PC-9 (cell line): ENCODE measurements at regions not wholly inside any gene's neighbourhood (a gene's known extent, or its start where the extent isn't known, plus 50 kb on each side); places are given as distances from the start of the nearest gene placed in this dataset.
"Not testable (repeated sequence)": the region's sequence is repeated elsewhere in the genome, so short reads cannot be mapped to it uniquely, and the experiment has no call there.

Experiments used
- BruUV-seq: library from RNA; stranded (reverse); fragments of 400-500 nt; replicated peaks from 2 replicates; lab custom pipeline; 2021; lab: Mats Ljungman, UMichigan
- CTCF ChIA-PET: fragments of 300-600 bp; sonication (Branson Sonifier 250); formaldehyde crosslinking; loops from one replicate; lab custom pipeline; 2022; ENCODE audit warnings: antibody characterized with exemption; lab: Charles Lee
- POLR2A ChIA-PET: fragments of 300-600 bp; sonication (Branson Sonifier 250); formaldehyde crosslinking; loops from one replicate; lab custom pipeline; 2022; ENCODE audit warnings: antibody characterized with exemption; ENCODE audit not compliant: unreplicated experiment; lab: Charles Lee
- DNase-seq, 2 experiments: peaks; one replicate each; pipeline versions ENCODE4 v3.0.0 to v3.0.0-alpha.2; 2015 to 2022; ENCODE audit warnings: mixed read lengths in 1 of 2
- H2AFZ ChIP-seq: fragments of 200-600 bp; sonication (generic); 2 replicates; pipeline ENCODE4 v1.8.1; 2017; ENCODE audit warnings: antibody characterized with exemption
- H3F3A ChIP-seq: fragments of 200-600 bp; sonication (generic); 2 replicates; pipeline ENCODE4 v1.8.1; 2017; ENCODE audit warnings: antibody characterized with exemption, mild to moderate bottlenecking, low read depth; ENCODE audit not compliant: insufficient read depth
- H3K27ac ChIP-seq: fragments of 200-600 bp; sonication (generic); 2 replicates; pipeline ENCODE4 v1.6.1; 2016; ENCODE audit warnings: mixed run types
- H3K27me3 ChIP-seq: fragments of 200-600 bp; sonication (generic); 2 replicates; pipeline ENCODE4 v1.6.1; 2016; ENCODE audit warnings: low read depth, mixed run types; ENCODE audit not compliant: insufficient read depth
- H3K36me3 ChIP-seq: fragments of 200-600 bp; sonication (generic); 2 replicates; pipeline ENCODE4 v1.6.1; 2016; ENCODE audit warnings: low read depth, mixed run types
- H3K4me1 ChIP-seq: fragments of 200-600 bp; sonication (generic); replicated peaks from 2 replicates; pipeline ENCODE4 v1.6.1; 2016; ENCODE audit warnings: mixed run types; ENCODE audit not compliant: insufficient read depth
- H3K4me2 ChIP-seq: fragments of 200-600 bp; sonication (generic); 2 replicates; pipeline ENCODE4 v1.6.1; 2017; ENCODE audit warnings: mixed run types
- H3K4me3 ChIP-seq: fragments of 200-600 bp; sonication (generic); 2 replicates; pipeline ENCODE4 v1.6.1; 2016; ENCODE audit warnings: mixed run types
- H3K79me2 ChIP-seq: fragments of 200-600 bp; sonication (generic); 2 replicates; pipeline ENCODE4 v1.6.1; 2017; ENCODE audit warnings: low read depth, mixed run types
- H3K9me2 ChIP-seq: fragments of 200-600 bp; sonication (generic); 2 replicates; pipeline ENCODE4 v1.8.1; 2017; ENCODE audit warnings: mild to moderate bottlenecking; ENCODE audit not compliant: insufficient read depth
- H3K9me3 ChIP-seq: fragments of 200-600 bp; sonication (generic); 2 replicates; pipeline ENCODE4 v1.8.1; 2016; ENCODE audit warnings: low read depth; ENCODE audit not compliant: insufficient read depth
- H4K20me1 ChIP-seq: fragments of 200-600 bp; sonication (generic); 2 replicates; pipeline ENCODE4 v1.8.1; 2017; ENCODE audit not compliant: insufficient read depth
- CTCF ChIP-seq: fragments of 200-600 bp; sonication (generic); conservative IDR thresholded peaks from 2 replicates; pipeline ENCODE4 v1.6.1; 2017; ENCODE audit warnings: mixed run types, antibody characterized with exemption, mild to moderate bottlenecking, moderate library complexity
- EZH2 ChIP-seq: fragments of 200-600 bp; sonication (generic); IDR thresholded peaks from 2 replicates; pipeline ENCODE4 v1.8.0; 2017; ENCODE audit warnings: antibody characterized with exemption, low read depth
- intact Hi-C: fragments of 100-400 bp; cut with micrococcal nuclease; formaldehyde crosslinking; loops from one replicate; pipeline ENCODE4 v1.10.0; 2022; ENCODE audit not compliant: unreplicated experiment

GRCh38 chr7:68078157-68078710 is 1081.6 kb downstream of the TYW1 start:
- no peaks in the 10 kb centered on the region for H3F3A ChIP-seq
- no peak overlapping the region for H3K27ac ChIP-seq
- POLR2A ChIA-PET = no interaction called here
- H3K4me2 ChIP-seq = no peak overlapping the region; the same call in 1 of the 2 replicates
- no peaks in the 10 kb centered on the region for H3K36me3 ChIP-seq
- DNase-seq = peak in 1 of 2 experiments; percentile 64
- H3K4me1 ChIP-seq = no peaks in the 10 kb centered on the region
- H4K20me1 ChIP-seq = no peaks in the 10 kb centered on the region
- intact Hi-C loops = no loop called here
- H3K79me2 ChIP-seq = no peaks in the 10 kb centered on the region
- CTCF ChIA-PET = no interaction called here
- TF ChIP-seq CTCF (no peak), EZH2 (no peak)
- no TSS peak for BruUV-seq
- no peak overlapping the region for H3K4me3 ChIP-seq
- H3K27me3 ChIP-seq = 0 out of 2 replicates have a peak, but pooled peaks cover 3% of the 10 kb centered on the region
- H3K9me3 ChIP-seq = no peaks in the 10 kb centered on the region
- H2AFZ ChIP-seq = no peak overlapping the region
- H3K9me2 ChIP-seq = 0 out of 2 replicates have a peak, but pooled peaks cover 3% of the 10 kb centered on the region

DNA sequence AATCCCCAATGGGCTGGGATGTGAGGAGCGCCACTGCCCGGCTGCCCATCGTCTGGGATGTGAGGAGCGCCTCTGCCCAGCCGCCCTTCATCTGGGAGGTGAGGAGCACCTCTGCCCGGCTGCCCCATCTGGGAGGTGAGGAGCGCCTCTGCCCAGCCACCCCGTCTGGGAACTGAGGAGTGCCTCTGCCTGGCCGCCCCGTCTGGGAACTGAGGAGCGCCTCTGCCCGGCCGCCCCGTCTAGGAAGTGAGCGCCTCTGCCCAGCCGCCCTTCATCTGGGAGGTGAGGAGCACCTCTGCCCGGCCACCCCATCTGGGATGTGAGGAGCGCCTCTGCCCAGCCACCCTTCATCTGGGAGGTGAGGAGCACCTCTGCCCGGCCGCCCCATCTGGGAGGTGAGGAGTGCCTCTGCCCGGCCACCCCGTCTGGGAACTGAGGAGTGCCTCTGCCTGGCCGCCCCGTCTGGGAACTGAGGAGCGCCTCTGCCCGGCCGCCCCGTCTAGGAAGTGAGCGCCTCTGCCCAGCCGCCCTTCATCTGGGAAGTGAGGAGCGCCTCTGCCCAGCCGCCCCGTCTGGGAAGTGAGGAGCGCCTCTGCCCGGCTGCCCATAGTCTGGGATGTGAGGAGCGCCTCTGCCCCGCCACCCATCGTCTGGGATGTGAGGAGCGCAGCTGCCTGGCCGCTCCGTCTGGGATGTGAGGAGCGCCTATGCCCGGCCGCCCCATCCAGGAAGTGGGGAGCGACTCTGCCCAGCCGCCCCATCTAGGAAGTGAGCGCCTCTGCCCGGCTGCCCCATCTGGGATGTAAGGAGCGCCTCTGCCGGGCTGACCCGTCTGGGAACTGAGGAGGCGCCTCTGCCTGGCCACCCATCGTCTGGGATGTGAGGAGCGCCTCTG is 1085.7 kb downstream of the TYW1 start:
- H3K27ac ChIP-seq, H3K36me3 ChIP-seq, BruUV-seq, H3K4me2 ChIP-seq, H3K27me3 ChIP-seq, H3K4me3 ChIP-seq, DNase-seq, H3F3A ChIP-seq, H3K9me3 ChIP-seq, H3K4me1 ChIP-seq, H3K9me2 ChIP-seq, POLR2A ChIA-PET, H4K20me1 ChIP-seq, H3K79me2 ChIP-seq, intact Hi-C loops, H2AFZ ChIP-seq, CTCF ChIA-PET: not testable (repeated sequence)

GRCh38 chr7:68082961-68083657 is 1086.5 kb downstream of the TYW1 start:
- H3K27ac ChIP-seq, DNase-seq, H3K36me3 ChIP-seq, POLR2A ChIA-PET, H3K9me3 ChIP-seq, H2AFZ ChIP-seq, H3K4me1 ChIP-seq, H3K9me2 ChIP-seq, H3K4me3 ChIP-seq, H3K4me2 ChIP-seq, CTCF ChIA-PET, intact Hi-C loops, H4K20me1 ChIP-seq, H3K79me2 ChIP-seq, H3K27me3 ChIP-seq, H3F3A ChIP-seq, BruUV-seq: not testable (repeated sequence)

DNA sequence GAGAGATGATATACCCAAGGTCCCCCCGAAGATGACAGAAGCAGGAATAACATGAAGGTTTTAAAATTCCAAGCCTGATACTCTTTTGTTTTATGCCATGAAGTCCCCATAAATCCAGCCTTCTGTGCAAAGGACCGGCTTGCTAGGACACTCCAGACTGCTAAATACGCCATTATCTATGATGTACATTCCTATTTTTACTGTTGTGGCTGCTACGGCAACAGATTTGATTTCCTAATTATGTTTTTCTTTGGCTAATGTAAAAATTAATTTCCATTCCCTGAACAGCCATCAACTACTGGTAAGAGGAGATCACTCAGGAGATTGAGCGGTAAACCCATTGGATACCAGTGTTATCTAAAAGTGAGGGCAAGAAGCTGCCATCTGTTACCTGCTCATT is 1090.8 kb downstream of the TYW1 start:
- intact Hi-C loops = no loop called here
- no peak overlapping the region for H3K27ac ChIP-seq
- no peaks in the 10 kb centered on the region for H3K9me3 ChIP-seq
- no peak overlapping the region for H3K4me3 ChIP-seq
- TF ChIP-seq EZH2 (no peak), CTCF (no peak)
- H2AFZ ChIP-seq = no peak overlapping the region
- POLR2A ChIA-PET = no interaction called here
- H3K4me1 ChIP-seq = no peaks in the 10 kb centered on the region
- no peak overlapping the region for H3K4me2 ChIP-seq
- CTCF ChIA-PET = no interaction called here
- no peaks in the 10 kb centered on the region for H3K79me2 ChIP-seq
- H3F3A ChIP-seq = no peaks in the 10 kb centered on the region
- no peaks in the 10 kb centered on the region for H3K36me3 ChIP-seq
- no TSS peak for BruUV-seq
- H3K27me3 ChIP-seq = no peaks in the 10 kb centered on the region
- DNase-seq = no peak
- H4K20me1 ChIP-seq = no peaks in the 10 kb centered on the region
- no peaks in the 10 kb centered on the region for H3K9me2 ChIP-seq
